HL-60 (cell line): ENCODE measurements at regions not wholly inside any gene's neighbourhood (a gene's known extent, or its start where the extent isn't known, plus 50 kb on each side); places are given as distances from the start of the nearest gene placed in this dataset.

Experiments
- DNase-seq, 2 experiments: peaks; one replicate each; pipeline ENCODE4 v3.0.0-alpha.2; 2010 to 2020; ENCODE audit warnings: low read depth in 1 of 2, low spot score in 1 of 2
- H3K27ac ChIP-seq: fragments of 250-450 bp; sonication (Bioruptor Pico); replicated peaks from 2 replicates; pipeline ENCODE4 v1.5.1; 2020; ENCODE audit warnings: mild to moderate bottlenecking, moderate library complexity
- H3K27me3 ChIP-seq: fragments of 250-450 bp; sonication (Bioruptor Pico); 2 replicates; pipeline ENCODE4 v1.5.1; 2021; ENCODE audit warnings: mild to moderate bottlenecking, moderate library complexity; ENCODE audit not compliant: insufficient read depth, poor library complexity, severe bottlenecking
- H3K4me3 ChIP-seq: replicated peaks from 2 replicates; pipeline ENCODE4 v1.5.1; 2011; ENCODE audit warnings: mild to moderate bottlenecking, control low read depth, low read length; ENCODE audit not compliant: insufficient read depth
- GABPA ChIP-seq: IDR thresholded peaks from 2 replicates; pipeline ENCODE4 v1.6.1; 2012; ENCODE audit warnings: low read depth
- POLR2AphosphoS5 ChIP-seq: IDR thresholded peaks from 2 replicates; pipeline ENCODE4 v1.6.1; 2012; ENCODE audit warnings: low read depth
- SPI1 ChIP-seq: IDR thresholded peaks from 2 replicates; pipeline ENCODE4 v1.6.1; 2012; ENCODE audit warnings: low read depth, mild to moderate bottlenecking, borderline replicate concordance
- TF ChIP-seq, protein P1 (sequence below): IDR thresholded peaks from 2 replicates; pipeline ENCODE4 v1.6.1; 2012; ENCODE audit warnings: low read depth; ENCODE audit not compliant: insufficient replicate concordance
- TF ChIP-seq, protein P2 (sequence below): IDR thresholded peaks from one replicate; pipeline ENCODE4 v1.5.1; 2011; ENCODE audit warnings: low read length, control low read depth, inconsistent platforms; ENCODE audit not compliant: insufficient read depth

DNA sequence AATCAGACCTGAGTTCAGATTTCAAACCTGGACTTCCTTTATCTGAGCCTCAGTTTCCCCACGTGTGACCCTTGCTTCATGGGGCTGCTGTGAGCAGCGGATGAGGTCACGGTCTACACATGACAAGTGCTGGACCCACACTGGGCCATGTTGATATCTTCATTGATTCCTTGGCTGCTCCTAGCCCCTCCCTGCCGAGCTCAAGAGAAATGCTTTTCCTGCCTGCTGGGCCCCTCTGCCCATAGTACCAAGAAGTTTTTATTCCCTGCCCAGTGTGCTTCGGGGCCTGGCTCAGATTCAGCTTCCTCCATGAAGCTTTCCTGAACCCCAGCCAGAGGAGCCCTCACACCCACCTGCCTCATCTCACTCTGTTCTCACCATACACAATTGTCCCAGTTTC, 181.6 kb downstream of the PTPRU start:
- H3K27me3 ChIP-seq, result no peaks in the 10 kb centered on the region
- TF ChIP-seq, protein P1, sequence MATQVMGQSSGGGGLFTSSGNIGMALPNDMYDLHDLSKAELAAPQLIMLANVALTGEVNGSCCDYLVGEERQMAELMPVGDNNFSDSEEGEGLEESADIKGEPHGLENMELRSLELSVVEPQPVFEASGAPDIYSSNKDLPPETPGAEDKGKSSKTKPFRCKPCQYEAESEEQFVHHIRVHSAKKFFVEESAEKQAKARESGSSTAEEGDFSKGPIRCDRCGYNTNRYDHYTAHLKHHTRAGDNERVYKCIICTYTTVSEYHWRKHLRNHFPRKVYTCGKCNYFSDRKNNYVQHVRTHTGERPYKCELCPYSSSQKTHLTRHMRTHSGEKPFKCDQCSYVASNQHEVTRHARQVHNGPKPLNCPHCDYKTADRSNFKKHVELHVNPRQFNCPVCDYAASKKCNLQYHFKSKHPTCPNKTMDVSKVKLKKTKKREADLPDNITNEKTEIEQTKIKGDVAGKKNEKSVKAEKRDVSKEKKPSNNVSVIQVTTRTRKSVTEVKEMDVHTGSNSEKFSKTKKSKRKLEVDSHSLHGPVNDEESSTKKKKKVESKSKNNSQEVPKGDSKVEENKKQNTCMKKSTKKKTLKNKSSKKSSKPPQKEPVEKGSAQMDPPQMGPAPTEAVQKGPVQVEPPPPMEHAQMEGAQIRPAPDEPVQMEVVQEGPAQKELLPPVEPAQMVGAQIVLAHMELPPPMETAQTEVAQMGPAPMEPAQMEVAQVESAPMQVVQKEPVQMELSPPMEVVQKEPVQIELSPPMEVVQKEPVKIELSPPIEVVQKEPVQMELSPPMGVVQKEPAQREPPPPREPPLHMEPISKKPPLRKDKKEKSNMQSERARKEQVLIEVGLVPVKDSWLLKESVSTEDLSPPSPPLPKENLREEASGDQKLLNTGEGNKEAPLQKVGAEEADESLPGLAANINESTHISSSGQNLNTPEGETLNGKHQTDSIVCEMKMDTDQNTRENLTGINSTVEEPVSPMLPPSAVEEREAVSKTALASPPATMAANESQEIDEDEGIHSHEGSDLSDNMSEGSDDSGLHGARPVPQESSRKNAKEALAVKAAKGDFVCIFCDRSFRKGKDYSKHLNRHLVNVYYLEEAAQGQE, result no peak
- TF ChIP-seq, protein P2, sequence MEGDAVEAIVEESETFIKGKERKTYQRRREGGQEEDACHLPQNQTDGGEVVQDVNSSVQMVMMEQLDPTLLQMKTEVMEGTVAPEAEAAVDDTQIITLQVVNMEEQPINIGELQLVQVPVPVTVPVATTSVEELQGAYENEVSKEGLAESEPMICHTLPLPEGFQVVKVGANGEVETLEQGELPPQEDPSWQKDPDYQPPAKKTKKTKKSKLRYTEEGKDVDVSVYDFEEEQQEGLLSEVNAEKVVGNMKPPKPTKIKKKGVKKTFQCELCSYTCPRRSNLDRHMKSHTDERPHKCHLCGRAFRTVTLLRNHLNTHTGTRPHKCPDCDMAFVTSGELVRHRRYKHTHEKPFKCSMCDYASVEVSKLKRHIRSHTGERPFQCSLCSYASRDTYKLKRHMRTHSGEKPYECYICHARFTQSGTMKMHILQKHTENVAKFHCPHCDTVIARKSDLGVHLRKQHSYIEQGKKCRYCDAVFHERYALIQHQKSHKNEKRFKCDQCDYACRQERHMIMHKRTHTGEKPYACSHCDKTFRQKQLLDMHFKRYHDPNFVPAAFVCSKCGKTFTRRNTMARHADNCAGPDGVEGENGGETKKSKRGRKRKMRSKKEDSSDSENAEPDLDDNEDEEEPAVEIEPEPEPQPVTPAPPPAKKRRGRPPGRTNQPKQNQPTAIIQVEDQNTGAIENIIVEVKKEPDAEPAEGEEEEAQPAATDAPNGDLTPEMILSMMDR, result no peak
- TF ChIP-seq GABPA (no peak), POLR2AphosphoS5 (no peak), SPI1 (no peak)
- no peak overlapping the region for H3K27ac ChIP-seq
- no peak for DNase-seq
- no peak overlapping the region for H3K4me3 ChIP-seq

DNA sequence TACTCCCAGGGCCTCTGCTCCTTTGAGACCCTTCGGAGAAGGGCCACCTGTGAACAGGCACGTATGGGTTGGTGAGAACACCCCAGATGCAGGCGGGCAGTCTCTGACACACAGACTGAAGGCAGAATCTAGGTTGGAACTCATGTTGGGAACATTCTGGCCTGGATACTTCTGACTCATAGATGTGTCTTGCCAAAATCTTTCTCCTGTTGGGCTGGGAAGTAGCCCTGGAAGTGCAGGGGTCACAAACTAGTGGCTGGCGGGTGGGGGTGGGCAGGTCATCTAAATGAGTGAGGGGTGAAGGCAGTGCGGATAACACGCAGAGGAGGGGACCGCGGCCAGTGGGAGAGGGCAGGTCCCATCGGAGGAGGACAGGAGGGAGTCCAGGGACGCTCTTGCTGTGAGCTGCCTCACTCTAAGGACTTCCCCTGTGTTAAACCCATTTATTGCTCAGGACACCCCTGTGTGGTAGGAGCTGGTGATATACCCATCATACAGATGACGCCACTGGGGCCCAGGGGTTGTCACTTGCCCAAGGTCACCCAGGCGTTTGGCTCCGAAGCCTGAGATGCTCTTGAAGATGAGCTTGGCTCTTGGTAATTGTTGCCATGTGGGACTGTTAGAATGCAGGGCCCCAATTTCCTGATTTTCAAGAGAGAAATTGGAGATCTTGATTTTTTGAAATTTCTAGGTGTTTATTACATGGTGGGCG, 181.0 kb downstream of the PTPRU start:
- Histone ChIP-seq H3K27ac (no peak overlapping the region), H3K4me3 (no peak overlapping the region), H3K27me3 (no peaks in the 10 kb centered on the region)
- TF ChIP-seq POLR2AphosphoS5 (no peak), SPI1 (no peak), GABPA (no peak)
- TF ChIP-seq, protein P1, result no peak
- TF ChIP-seq, protein P2, result no peak
- no peak for DNase-seq

DNA sequence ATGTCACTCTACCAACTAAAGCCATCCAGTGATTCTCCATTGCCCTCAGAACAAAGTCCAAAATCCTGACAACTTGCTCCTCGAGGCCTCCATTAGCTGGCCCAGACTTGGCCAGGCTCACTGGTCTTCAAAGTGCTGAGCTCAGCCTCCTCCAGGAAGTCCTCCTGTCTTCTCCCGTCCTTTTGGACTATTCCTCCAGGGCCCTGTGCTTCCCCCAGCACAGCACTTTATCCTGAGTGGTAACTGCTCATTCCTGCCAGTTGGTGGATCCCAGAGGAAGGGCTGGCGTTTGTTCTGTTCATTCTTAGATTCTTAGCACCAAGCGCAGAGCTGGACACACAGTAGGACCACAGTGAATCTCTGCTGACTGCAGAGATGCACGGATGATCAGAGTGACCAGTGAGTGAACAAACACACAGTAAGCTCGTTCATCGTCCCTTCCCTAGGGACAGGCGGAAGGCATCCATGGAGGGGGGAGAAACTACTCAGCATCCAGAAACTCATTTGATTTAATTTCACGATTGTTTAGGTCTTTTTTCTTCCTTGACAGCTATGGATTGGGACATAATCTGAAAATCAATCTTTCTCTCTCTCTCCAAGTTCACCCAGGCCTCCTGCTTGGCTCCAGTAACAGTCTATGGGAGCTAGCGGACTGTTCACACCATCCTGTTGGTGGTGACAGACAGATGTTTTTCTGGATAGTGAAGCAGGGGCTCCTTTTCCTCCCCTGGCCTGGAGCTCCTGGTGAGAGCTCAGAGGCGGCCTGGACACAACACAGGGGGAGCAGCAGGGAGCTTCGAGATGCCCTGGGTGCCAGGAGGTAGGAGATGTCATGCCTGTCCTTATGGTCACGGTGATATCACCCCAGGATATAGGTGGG, 180.2 kb downstream of the PTPRU start:
- DNase-seq, result no peak
- H3K27me3 ChIP-seq, result no peaks in the 10 kb centered on the region
- no peak for TF ChIP-seq POLR2AphosphoS5
- no peak overlapping the region for H3K27ac ChIP-seq
- H3K4me3 ChIP-seq, result no peak overlapping the region

DNA sequence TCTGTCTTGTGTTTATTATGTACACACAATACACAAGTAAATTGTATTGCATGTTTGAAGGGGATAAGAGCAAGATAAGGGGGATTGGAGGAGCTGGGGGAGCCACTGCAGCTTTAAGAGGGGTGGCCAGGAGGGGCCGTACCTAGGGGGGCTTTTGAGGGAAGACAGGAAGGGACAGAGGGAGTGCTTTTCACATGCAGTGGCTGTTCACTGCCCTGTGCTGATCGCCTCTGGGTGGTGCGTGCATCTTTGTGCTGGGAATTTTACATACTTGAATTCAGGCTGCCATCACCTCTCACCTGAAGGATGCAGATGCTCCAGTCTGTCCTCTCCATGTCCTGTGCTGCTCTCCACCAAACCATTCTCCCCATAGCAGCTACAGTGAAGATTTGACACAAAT, 179.5 kb downstream of the PTPRU start:
- H3K27ac ChIP-seq, result no peak overlapping the region
- TF ChIP-seq SPI1 (no peak), POLR2AphosphoS5 (no peak), GABPA (no peak)
- TF ChIP-seq, protein P2, result no peak
- TF ChIP-seq, protein P1, result no peak
- DNase-seq, result no peak
- no peak overlapping the region for H3K4me3 ChIP-seq
- H3K27me3 ChIP-seq, result no peaks in the 10 kb centered on the region
